Skeletal muscle tissue (tissue), 3 donors: ENCODE measurements at regions not wholly inside any gene's neighbourhood (a gene's known extent, or its start where the extent isn't known, plus 50 kb on each side); places are given as distances from the start of the nearest gene placed in this dataset.

Source experiments
- H3K27ac ChIP-seq: one replicate; pipeline ENCODE4 v1.7.0; 2013; ENCODE audit warnings: mild to moderate bottlenecking, low read depth, low read length, inconsistent platforms
- H3K27me3 ChIP-seq, 3 donors: one replicate each; pipeline ENCODE4 v1.7.0; 2013; ENCODE audit warnings: low read length in 3 of 3; ENCODE audit not compliant: control insufficient read depth in 3 of 3, insufficient read depth in 3 of 3
- H3K36me3 ChIP-seq, 3 donors: one replicate each; pipeline ENCODE4 v1.7.0; 2013; ENCODE audit warnings: low read length in 3 of 3; ENCODE audit not compliant: control insufficient read depth in 3 of 3, insufficient read depth in 3 of 3
- H3K4me1 ChIP-seq, 3 donors: one replicate each; pipeline ENCODE4 v1.7.0; 2013; ENCODE audit warnings: low read length in 3 of 3, mild to moderate bottlenecking in 3 of 3; ENCODE audit not compliant: control insufficient read depth in 3 of 3, insufficient read depth in 3 of 3
- H3K4me3 ChIP-seq, 3 donors: one replicate each; pipeline ENCODE4 v1.7.0; 2013; ENCODE audit warnings: low read length in 3 of 3
- H3K9ac ChIP-seq, 3 donors: one replicate each; pipeline ENCODE4 v1.7.0; 2013; ENCODE audit warnings: low read length in 3 of 3, mild to moderate bottlenecking in 3 of 3, moderate library complexity in 2 of 3, low read depth in 1 of 3
- H3K9me3 ChIP-seq, 3 donors: one replicate each; pipeline ENCODE4 v1.7.0; 2013; ENCODE audit warnings: low read length in 3 of 3; ENCODE audit not compliant: control insufficient read depth in 3 of 3
- donor health status: Osteomylitis.

DNA sequence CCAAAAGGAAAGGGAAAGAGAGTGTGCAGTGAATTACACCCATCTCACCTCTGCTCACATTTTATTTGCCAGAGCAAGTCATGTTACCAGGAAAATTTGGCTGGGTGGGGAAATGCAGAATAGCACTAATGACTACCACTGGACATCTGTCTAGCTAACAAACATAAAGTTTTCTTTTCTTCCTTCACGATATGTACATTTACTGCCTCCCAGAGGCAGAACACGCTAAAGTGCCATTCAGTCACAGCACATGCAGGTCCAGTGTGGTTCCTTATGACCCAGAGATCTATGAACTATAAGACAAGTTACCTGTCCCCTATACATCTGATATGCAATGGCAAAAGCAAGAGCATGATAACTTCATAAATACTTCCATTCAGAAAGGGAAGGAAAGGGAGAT is 194.1 kb downstream of the OGFRL1 start:
- no peaks in the 10 kb centered on the region for H3K9me3 ChIP-seq
- H3K27me3 ChIP-seq: no peaks in the 10 kb centered on the region
- H3K9ac ChIP-seq: no peak overlapping the region
- peaks cover 0 to 2% (median 0%) of the 10 kb centered on the region in 3 donors for H3K4me1 ChIP-seq
- H3K27ac ChIP-seq: no peak overlapping the region
- no peaks in the 10 kb centered on the region for H3K36me3 ChIP-seq
- no peak overlapping the region for H3K4me3 ChIP-seq

DNA sequence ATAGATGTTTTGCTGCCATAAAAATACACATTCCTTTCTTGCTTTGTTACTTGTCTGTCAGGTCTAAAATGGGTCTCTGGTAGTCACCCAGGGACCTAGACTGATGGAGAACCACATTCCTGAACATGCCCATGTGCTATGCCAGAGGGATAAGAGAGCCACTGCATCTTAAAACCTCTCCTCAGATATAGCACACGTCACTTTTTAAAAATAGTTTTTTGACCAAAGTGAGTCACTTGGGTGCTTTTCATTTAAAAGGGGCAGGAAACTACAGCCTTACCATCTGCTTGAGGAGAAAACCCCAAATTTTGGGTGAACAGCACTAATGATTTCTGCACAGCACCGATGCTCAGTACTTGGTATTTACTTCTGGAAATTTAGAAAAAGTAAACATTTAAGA is 197.8 kb downstream of the OGFRL1 start:
- Histone ChIP-seq H3K4me3 (no peak overlapping the region), H3K9ac (no peak overlapping the region), H3K27ac (no peak overlapping the region), H3K4me1 (no peaks in the 10 kb centered on the region), H3K27me3 (no peaks in the 10 kb centered on the region), H3K9me3 (no peaks in the 10 kb centered on the region), H3K36me3 (no peaks in the 10 kb centered on the region)

GRCh38 chr6:71488186-71488585 is 199.6 kb downstream of the OGFRL1 start:
- Histone ChIP-seq H3K27ac (no peak overlapping the region), H3K9me3 (no peaks in the 10 kb centered on the region), H3K4me1 (no peaks in the 10 kb centered on the region), H3K9ac (no peak overlapping the region), H3K4me3 (no peak overlapping the region), H3K27me3 (no peaks in the 10 kb centered on the region), H3K36me3 (no peaks in the 10 kb centered on the region)

GRCh38 chr6:71489736-71490135 is 201.1 kb downstream of the OGFRL1 start:
- Histone ChIP-seq H3K36me3 (no peaks in the 10 kb centered on the region), H3K9ac (no peak overlapping the region), H3K4me1 (no peaks in the 10 kb centered on the region)

GRCh38 chr6:71490876-71491275 is 202.3 kb downstream of the OGFRL1 start:
- Histone ChIP-seq H3K9me3 (no peaks in the 10 kb centered on the region), H3K27me3 (no peaks in the 10 kb centered on the region), H3K9ac (no peak overlapping the region), H3K4me3 (no peak overlapping the region), H3K4me1 (peaks cover 0 to 6% (median 0%) of the 10 kb centered on the region in 3 donors), H3K27ac (no peak overlapping the region), H3K36me3 (no peaks in the 10 kb centered on the region)

More at GRCh38 chr6:71489736-71490135, 201.1 kb downstream of the OGFRL1 start:
- Histone ChIP-seq H3K4me3 (no peak overlapping the region), H3K27ac (no peak overlapping the region), H3K9me3 (no peaks in the 10 kb centered on the region), H3K27me3 (no peaks in the 10 kb centered on the region)

DNA sequence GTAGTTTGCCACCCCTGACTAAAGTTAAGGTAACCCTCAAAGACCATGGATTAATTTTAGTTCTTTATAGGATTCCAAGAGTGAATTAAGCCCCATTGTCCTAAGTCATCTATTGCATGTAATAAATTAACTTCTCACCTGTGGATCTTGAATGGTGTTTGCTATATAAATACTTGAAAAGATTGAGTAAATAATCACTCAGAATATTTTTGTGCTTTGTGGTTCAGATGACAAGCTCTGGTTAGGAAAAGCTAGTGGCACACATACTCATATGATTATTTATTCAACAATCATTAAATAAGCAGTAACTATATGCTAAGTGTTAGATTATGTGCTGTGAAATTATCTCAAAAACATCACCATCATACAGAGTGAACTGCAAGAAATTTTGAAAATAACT is 203.2 kb downstream of the OGFRL1 start:
- H3K4me1 ChIP-seq: peaks cover 0 to 11% (median 0%) of the 10 kb centered on the region in 3 donors
- H3K4me3 ChIP-seq: no peak overlapping the region
- no peaks in the 10 kb centered on the region for H3K27me3 ChIP-seq
- no peak overlapping the region for H3K27ac ChIP-seq
- H3K36me3 ChIP-seq: no peaks in the 10 kb centered on the region
- no peak overlapping the region for H3K9ac ChIP-seq
- H3K9me3 ChIP-seq: no peaks in the 10 kb centered on the region

- Histone ChIP-seq H3K9me3 (no peaks in the 10 kb centered on the region), H3K9ac (no peak overlapping the region), H3K4me1 (peaks cover 0 to 11% (median 0%) of the 10 kb centered on the region in 3 donors), H3K4me3 (no peak overlapping the region), H3K27me3 (no peaks in the 10 kb centered on the region), H3K27ac (no peak overlapping the region), H3K36me3 (no peaks in the 10 kb centered on the region)
Measured at GRCh38 chr6:71492668-71493067, 204.1 kb downstream of the OGFRL1 start.

DNA sequence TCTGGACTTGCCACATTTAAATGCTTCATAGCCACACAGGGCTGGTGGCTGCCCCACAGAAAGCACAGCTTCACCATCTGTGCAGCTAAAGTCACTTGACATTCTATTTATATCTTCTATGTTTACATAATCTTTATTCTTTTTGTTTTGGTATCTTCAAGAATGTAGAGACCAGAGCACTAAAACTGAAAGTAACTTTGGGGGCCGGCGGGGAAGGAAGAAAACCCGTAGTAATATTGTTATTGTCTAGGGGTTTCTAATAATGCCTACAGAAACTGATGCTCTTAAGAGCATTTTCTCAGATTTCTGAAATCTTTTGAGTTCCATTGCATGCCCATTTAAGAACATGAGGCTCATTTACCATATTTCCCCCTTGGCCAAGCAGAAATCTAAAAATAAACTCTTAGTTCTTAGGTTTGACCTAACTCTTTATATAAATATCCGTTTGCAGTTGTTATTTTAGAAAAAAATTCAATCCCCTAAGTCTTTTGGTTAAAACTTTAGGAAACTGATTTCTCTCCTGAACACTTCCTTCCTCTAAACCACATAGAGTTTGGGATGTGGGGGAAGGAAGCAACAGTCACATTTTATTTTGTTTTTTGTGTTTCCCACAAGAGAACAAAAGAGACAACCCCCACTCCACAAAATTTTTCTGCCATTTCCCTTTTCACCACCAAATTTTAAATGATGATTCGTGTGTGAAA is 207.6 kb downstream of the OGFRL1 start:
- Histone ChIP-seq H3K4me1 (peaks cover 0 to 11% (median 0%) of the 10 kb centered on the region in 3 donors), H3K36me3 (no peaks in the 10 kb centered on the region), H3K9me3 (no peaks in the 10 kb centered on the region), H3K9ac (peak overlapping the region in 1 of 3 donors; percentile 54), H3K27ac (peak overlapping the region; percentile 64), H3K27me3 (no peaks in the 10 kb centered on the region), H3K4me3 (peak overlapping the region; percentile 38 to 65 (median 50))

- H3K27me3 ChIP-seq: no peaks in the 10 kb centered on the region
- H3K9me3 ChIP-seq: no peaks in the 10 kb centered on the region
- H3K27ac ChIP-seq: peak overlapping the region; percentile 64
- no peak overlapping the region for H3K9ac ChIP-seq
- peaks cover 0 to 11% (median 0%) of the 10 kb centered on the region in 3 donors for H3K4me1 ChIP-seq
- no peak overlapping the region for H3K4me3 ChIP-seq
- no peaks in the 10 kb centered on the region for H3K36me3 ChIP-seq
Measured at GRCh38 chr6:71496722-71497033, 208.1 kb downstream of the OGFRL1 start.

- Histone ChIP-seq H3K27me3 (no peaks in the 10 kb centered on the region), H3K9ac (no peak overlapping the region), H3K36me3 (no peaks in the 10 kb centered on the region), H3K4me3 (no peak overlapping the region), H3K27ac (no peak overlapping the region), H3K9me3 (no peaks in the 10 kb centered on the region), H3K4me1 (peaks cover 0 to 11% (median 0%) of the 10 kb centered on the region in 3 donors)
Measured at GRCh38 chr6:71498638-71499037, 210.0 kb downstream of the OGFRL1 start.
